ENCODE measurements at regions not wholly inside any gene's neighbourhood (a gene's known extent, or its start where the extent isn't known, plus 50 kb on each side); places are given as distances from the start of the nearest gene placed in this dataset.
"Not testable (repeated sequence)": the region's sequence is repeated elsewhere in the genome, so short reads cannot be mapped to it uniquely, and the experiment has no call there.

GRCh38 chr14:89697281-89698060, 257.1 kb downstream of the EFCAB11 start:
- no peak for DNase-seq

GRCh38 chr14:89695846-89696245, 258.7 kb downstream of the EFCAB11 start:
- DNase-seq, result no peak

DNA sequence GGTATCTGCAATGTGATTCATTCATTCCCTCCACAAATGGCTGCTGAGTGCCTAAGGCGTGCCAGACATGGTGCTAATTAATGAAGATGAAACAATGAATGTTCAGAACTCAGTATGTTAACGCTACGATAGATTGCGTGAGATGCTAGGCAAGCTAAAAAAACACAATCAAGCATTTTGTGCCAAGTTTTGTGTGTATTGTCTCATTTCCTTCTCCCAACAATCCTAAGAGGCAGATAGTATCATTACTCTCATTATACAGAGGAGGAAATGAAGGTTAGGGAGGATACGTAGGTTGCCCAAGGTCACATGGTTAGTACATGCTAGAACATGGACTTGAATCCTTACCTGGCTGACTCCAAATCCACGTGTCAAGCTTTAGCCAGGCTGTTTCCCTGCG, 264.4 kb downstream of the EFCAB11 start:
- DNase-seq, result no peak

- DNase-seq, result not testable (repeated sequence)
Measured at GRCh38 chr14:89689711-89690110, 264.8 kb downstream of the EFCAB11 start.

- no peak for DNase-seq
Measured at GRCh38 chr14:89688507-89689211, 265.9 kb downstream of the EFCAB11 start.

DNA sequence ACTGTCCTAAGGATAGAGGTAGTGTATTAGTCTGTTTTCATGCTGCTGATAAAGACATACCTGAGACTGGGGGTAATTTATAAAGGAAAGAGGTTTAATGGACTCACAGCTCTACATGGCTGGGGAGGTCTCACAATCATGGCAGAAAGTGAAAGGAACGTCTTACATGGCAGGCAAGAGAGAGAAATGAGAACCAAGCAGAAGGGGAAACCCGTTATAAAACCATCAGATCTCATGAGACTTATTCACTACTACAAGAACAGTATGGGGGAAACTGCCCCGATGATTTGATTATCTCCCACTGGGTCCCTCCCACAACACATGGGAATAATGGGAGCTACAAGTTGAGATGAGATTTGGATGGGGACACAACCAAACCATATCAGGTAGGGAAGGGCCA, 267.4 kb downstream of the EFCAB11 start:
- not testable (repeated sequence) for DNase-seq

DNA sequence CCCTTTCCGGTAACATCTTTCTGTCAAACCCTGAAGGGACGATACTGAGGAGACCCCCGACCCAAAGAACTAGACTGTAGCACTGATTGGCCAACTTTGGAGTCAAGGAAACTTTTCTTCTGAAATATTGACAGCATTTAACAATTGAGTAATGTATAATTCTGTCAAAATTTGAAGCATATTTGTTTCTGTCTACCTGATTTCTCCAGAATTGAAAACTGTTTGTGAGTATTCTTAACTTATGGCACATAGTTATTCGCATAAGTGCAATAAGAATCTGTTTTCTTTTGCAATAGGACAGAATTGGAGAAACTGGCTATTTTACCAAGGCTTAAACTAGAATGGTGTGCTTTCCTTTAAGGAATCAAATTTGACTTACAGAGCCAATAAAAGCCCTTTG, 267.1 kb upstream of the FOXN3 start:
- DNase-seq, result no peak

DNA sequence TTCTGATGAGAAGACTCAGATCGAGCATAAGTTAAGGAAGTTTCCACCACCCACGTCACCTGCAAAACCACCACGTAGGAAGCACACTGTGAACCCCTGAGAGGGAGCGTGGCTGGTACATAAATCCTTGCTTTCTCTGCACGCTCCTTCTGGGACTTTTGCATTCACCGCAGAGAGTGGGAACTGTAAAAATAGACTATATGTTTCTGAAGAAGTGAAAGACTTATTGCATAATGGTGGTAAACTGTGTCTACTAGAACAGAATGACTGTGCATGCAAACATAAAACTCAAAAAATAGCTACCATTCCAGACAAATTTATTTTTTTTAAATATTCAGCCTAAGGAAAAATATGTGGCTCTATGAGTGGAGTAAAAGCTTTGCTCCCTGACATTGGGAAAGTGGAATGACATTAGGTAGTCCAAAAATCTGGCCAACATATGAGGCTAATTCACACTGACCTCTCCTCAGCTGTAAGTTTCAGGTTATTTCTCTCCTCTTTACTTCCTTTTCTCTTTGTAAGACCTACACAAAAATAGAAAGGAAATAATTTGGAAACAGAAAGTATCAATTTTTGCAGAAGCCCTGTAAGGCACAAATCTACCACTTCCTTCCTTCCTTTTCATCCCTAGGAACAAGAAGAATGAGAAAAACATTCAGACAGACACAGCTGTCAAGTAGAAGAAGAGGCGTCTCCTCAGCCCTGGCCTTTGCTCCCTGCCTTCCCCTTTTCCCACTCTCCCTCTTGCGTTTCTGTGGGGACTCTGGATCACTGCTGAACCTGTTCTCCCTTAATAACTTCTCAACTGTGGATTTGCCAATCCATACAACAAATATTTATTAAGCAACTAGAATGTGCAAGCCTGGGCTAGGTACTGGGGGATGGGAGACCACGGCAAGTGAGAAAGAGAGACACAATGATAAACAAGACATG, 264.3 kb upstream of the FOXN3 start:
- no peak for DNase-seq

GRCh38 chr14:89680156-89680555, 263.1 kb upstream of the FOXN3 start:
- no peak for DNase-seq

DNA sequence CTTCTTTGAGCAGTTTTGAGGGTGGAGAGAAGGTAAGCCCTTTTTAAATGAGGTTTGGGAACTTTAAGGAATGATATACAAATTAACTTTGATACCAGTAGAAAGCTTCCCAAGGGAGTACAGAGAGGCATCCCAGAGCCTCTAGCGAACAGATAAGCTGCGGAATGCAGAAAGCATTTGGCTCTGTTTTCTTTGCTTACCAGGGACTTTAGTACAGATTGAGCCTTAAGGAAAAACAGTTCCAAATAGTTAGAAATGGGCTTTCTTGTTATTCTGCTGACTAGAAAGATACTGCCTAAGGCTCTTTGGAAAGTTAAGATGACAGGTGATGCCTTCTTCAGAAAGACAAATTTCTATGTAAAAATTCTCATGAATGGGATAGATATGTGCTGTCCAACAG, 261.7 kb upstream of the FOXN3 start:
- DNase-seq, result no peak

GRCh38 chr14:89675590-89675989, 258.6 kb upstream of the FOXN3 start:
- DNase-seq, result no peak

- peak; percentile 54 for DNase-seq
Measured at GRCh38 chr14:89674936-89675335, 257.9 kb upstream of the FOXN3 start.

DNA sequence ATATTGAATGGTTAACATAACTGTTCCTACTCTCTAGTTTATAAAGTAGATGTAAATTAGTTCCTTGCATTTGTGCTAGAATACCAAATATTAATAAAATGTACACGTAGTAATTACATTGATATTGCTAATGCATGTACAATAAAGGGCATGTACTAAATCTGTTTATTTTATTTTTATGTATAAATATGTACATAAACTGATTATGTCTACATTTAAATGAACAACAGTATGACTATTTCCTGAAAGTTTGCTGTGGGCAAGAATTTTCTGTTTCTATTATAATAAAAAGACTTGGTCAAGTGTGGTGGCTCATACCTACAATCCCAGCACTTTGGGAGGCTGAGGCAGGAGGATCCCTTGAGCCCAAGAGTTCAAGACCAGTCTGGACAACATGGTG, 257.2 kb upstream of the FOXN3 start:
- DNase-seq, result no peak

- DNase-seq, result peak; percentile 53
Measured at GRCh38 chr14:89673512-89674225, 256.6 kb upstream of the FOXN3 start.

GRCh38 chr14:89672636-89673511, 255.8 kb upstream of the FOXN3 start:
- DNase-seq, result peak; percentile 22

DNA sequence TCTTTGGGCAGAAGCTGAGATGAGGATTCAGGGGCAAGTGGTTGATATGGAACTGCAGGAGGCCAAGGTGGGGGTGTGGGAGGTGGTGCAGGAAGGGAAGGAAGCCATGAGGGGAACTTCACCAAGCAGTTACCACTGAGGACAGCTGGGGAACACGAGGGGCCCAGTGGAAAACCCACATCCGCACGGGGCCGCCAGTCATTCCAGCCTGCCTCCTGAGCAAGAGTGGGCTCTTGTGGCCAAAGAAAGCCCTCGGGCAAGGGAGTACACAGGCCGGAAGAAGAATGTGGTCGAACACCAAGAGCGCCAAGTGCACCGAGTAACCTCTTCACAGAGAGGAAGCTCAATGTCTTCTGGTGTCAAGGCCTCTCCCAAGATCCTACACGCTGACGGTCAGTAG, 252.2 kb upstream of the FOXN3 start:
- DNase-seq, result no peak

GRCh38 chr14:89667983-89668382, 250.9 kb upstream of the FOXN3 start:
- peak; percentile 79 for DNase-seq

DNA sequence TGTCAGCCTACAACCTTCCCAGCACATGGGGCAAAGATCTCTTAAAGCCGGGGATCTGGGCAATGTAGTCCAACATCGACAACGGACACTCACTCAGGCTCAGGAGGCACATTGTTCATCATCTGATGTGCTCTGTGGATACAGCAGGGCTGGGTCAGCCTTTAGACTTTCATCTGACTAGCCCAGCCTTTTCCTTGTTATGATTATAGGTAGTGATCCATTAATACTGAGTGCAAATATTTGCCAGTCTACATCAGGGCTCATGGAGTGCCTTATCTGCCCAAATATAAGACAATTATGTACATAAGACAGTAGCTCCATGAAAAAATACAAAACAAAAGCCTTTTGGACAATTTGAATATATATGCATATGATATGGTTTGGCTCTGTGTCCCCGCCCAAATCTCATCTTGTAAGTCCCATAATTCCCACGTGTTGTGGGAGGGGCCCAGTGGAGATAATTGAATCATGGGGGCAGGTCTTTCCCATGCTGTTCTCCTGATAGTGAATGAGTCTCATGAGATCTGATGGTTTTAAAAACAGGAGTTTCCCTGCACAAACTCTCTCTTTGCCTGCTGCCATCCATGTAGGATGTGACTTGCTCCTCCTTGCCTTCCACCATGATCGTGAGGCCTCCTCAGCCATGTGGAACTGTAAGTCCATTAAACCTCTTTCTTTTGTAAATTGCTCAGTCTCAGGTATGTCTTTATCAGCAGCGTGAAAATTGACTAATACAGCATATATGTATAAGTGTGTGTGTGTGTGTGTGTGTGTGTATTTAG, 248.5 kb upstream of the FOXN3 start:
- DNase-seq, result not testable (repeated sequence)

DNA sequence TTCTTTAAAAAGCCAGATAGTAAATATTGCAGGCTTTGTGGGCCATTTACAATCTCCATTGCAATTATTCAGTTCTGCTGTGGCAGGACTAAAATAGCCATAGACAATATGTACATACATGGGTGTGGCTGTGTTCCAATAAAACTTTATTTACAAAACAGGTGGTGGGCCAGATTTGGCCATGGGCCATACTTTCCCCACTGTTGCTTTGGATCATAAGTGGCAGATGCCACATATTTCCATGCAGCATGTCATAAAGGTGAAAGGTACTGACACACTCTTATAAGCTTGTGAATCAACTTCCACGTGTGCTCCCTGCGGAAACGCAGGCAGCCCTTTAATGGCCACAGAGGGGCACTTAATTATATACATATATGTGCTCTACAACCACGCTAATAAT, 244.4 kb upstream of the FOXN3 start:
- DNase-seq, result no peak

DNA sequence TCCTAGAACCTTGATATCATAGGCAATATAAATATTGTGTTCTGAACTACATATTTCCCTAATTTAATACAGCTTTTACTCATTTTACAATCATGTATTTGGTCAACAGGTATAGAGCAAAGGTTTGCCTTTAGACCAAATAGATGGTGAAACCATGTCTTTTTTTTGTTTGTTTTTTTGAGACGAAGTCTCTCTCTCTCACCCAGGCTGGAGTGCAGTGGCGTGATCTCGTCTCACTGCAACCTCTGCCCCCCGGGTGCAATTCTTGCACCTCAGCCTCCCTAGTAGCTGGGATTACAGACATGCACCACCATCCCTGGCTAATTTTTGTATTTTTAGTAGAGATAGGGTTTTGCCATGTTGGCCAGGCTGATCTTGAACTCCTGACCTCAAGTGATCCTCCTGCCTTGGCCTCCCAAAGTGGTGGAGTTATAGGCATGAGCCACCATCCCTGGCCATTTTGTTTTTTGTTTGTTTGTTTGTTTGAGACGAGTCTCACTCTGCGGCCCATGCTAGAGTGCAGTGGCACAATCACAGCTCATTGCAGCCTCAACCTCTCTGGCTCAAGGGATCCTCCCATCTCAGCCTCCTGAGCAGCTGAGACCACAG, 243.7 kb upstream of the FOXN3 start:
- not testable (repeated sequence) for DNase-seq
